Loucy (cell line): ENCODE measurements at regions not wholly inside any gene's neighbourhood (a gene's known extent, or its start where the extent isn't known, plus 50 kb on each side); places are given as distances from the start of the nearest gene placed in this dataset.

Experiments used
- H2AFZ ChIP-seq: fragments of 200-600 bp; sonication (generic); 2 replicates; pipeline ENCODE4 v1.6.0; 2016; ENCODE audit warnings: antibody characterized with exemption, mild to moderate bottlenecking, low read length, moderate library complexity
- H3F3A ChIP-seq: fragments of 200-600 bp; 2 replicates; pipeline ENCODE4 v1.6.0; 2016; ENCODE audit warnings: antibody characterized with exemption, low read depth, mild to moderate bottlenecking
- H3K27me3 ChIP-seq: fragments of 200-600 bp; sonication (generic); 2 replicates; pipeline ENCODE4 v1.6.1; 2014; ENCODE audit warnings: low read length, mild to moderate bottlenecking; ENCODE audit not compliant: insufficient read depth, poor library complexity, severe bottlenecking
- H3K36me3 ChIP-seq: fragments of 200-600 bp; sonication (generic); 2 replicates; pipeline ENCODE4 v1.6.1; 2016; ENCODE audit warnings: low read length; ENCODE audit not compliant: insufficient read depth
- H3K4me1 ChIP-seq: fragments of 200-600 bp; sonication (generic); 2 replicates; pipeline ENCODE4 v1.5.1; 2014; ENCODE audit warnings: low read length, mild to moderate bottlenecking; ENCODE audit not compliant: insufficient read depth, poor library complexity, severe bottlenecking
- H3K4me2 ChIP-seq: fragments of 200-600 bp; sonication (generic); 2 replicates; pipeline ENCODE4 v1.6.0; 2014; ENCODE audit warnings: antibody characterized with exemption, low read length, low read depth, mild to moderate bottlenecking; ENCODE audit not compliant: poor library complexity, severe bottlenecking
- H3K4me3 ChIP-seq: fragments of 200-600 bp; sonication (generic); 2 replicates; pipeline ENCODE4 v1.5.1; 2014; ENCODE audit warnings: low read length, mild to moderate bottlenecking, mixed read lengths; ENCODE audit not compliant: poor library complexity, severe bottlenecking
- H3K79me2 ChIP-seq: fragments of 200-600 bp; sonication (generic); 2 replicates; pipeline ENCODE4 v1.6.1; 2014; ENCODE audit warnings: low read length; ENCODE audit not compliant: insufficient read depth
- H3K9ac ChIP-seq: fragments of 200-600 bp; sonication (generic); 2 replicates; pipeline ENCODE4 v1.6.0; 2014; ENCODE audit warnings: mild to moderate bottlenecking, low read depth, low read length, moderate library complexity; ENCODE audit not compliant: poor library complexity, severe bottlenecking
- H3K9me2 ChIP-seq: fragments of 200-600 bp; sonication (generic); replicated peaks from 2 replicates; pipeline ENCODE4 v1.6.1; 2016; ENCODE audit warnings: low read depth, low read length, mixed read lengths
- H3K9me3 ChIP-seq: fragments of 200-600 bp; sonication (generic); 2 replicates; pipeline ENCODE4 v1.6.1; 2014; ENCODE audit warnings: mild to moderate bottlenecking, antibody characterized with exemption, low read length, low read depth; ENCODE audit not compliant: insufficient read depth
- H4K20me1 ChIP-seq: fragments of 200-600 bp; sonication (generic); 2 replicates; pipeline ENCODE4 v1.6.0; 2014; ENCODE audit warnings: antibody characterized with exemption, low read length, mild to moderate bottlenecking; ENCODE audit not compliant: insufficient read depth, poor library complexity, severe bottlenecking
- CTCF ChIP-seq: fragments of 200-600 bp; sonication (generic); conservative IDR thresholded peaks from 2 replicates; pipeline ENCODE4 v1.5.1; 2014; ENCODE audit warnings: mild to moderate bottlenecking, antibody characterized with exemption, low read length
- EZH2phosphoT487 ChIP-seq: fragments of 200-600 bp; IDR thresholded peaks from 2 replicates; pipeline ENCODE4 v1.6.1; 2018; ENCODE audit warnings: antibody characterized with exemption, mild to moderate bottlenecking, moderate library complexity, borderline replicate concordance

GRCh38 chr4:78703079-78703478 is 73.1 kb upstream of the BMP2K start:
- no peaks in the 10 kb centered on the region for H3K36me3 ChIP-seq
- H3K27me3 ChIP-seq: no peaks in the 10 kb centered on the region
- no peak overlapping the region for H3K4me3 ChIP-seq
- H3K4me2 ChIP-seq: no peak overlapping the region
- H3K4me1 ChIP-seq: peaks cover 15% of the 10 kb centered on the region
- no peak overlapping the region for H2AFZ ChIP-seq
- H3K79me2 ChIP-seq: no peaks in the 10 kb centered on the region
- H3K9me3 ChIP-seq: peaks cover 8% of the 10 kb centered on the region; the same call in 1 of the 2 replicates
- TF ChIP-seq CTCF (no peak), EZH2phosphoT487 (no peak)
- H3F3A ChIP-seq: no peaks in the 10 kb centered on the region
- H4K20me1 ChIP-seq: no peaks in the 10 kb centered on the region
- no peaks in the 10 kb centered on the region for H3K9me2 ChIP-seq
- no peak overlapping the region for H3K9ac ChIP-seq

GRCh38 chr4:78704317-78704716 is 71.8 kb upstream of the BMP2K start:
- Histone ChIP-seq H3K9ac (no peak overlapping the region), H3K4me3 (no peak overlapping the region), H3K27me3 (no peaks in the 10 kb centered on the region), H3K9me2 (no peaks in the 10 kb centered on the region), H2AFZ (0 out of 2 replicates have a peak overlapping the region, but pooled peaks have one; percentile 63), H3K4me2 (no peak overlapping the region), H3K4me1 (peaks cover 15% of the 10 kb centered on the region), H3K79me2 (no peaks in the 10 kb centered on the region), H3K9me3 (peaks cover 8% of the 10 kb centered on the region; the same call in 1 of the 2 replicates), H3F3A (no peaks in the 10 kb centered on the region), H3K36me3 (no peaks in the 10 kb centered on the region), H4K20me1 (no peaks in the 10 kb centered on the region)
- TF ChIP-seq EZH2phosphoT487 (no peak), CTCF (no peak)

- no peaks in the 10 kb centered on the region for H3K27me3 ChIP-seq
- H3K4me1 ChIP-seq: peaks cover 15% of the 10 kb centered on the region
- H3K4me3 ChIP-seq: no peak overlapping the region
- H4K20me1 ChIP-seq: no peaks in the 10 kb centered on the region
- no peak for TF ChIP-seq EZH2phosphoT487
- no peak for TF ChIP-seq CTCF
- H3K9ac ChIP-seq: no peak overlapping the region
- peak overlapping the region; percentile 63; the same call in 1 of the 2 replicates for H2AFZ ChIP-seq
- no peaks in the 10 kb centered on the region for H3K36me3 ChIP-seq
- H3K9me2 ChIP-seq: no peaks in the 10 kb centered on the region
- H3K79me2 ChIP-seq: no peaks in the 10 kb centered on the region
- H3K9me3 ChIP-seq: peaks cover 8% of the 10 kb centered on the region; the same call in 1 of the 2 replicates
- H3F3A ChIP-seq: no peaks in the 10 kb centered on the region
- H3K4me2 ChIP-seq: no peak overlapping the region
These were observed 71.0 kb upstream of the BMP2K start for GRCh38 chr4:78704981-78705683.
